HS-5 (cell line): ENCODE measurements at regions not wholly inside any gene's neighbourhood (a gene's known extent, or its start where the extent isn't known, plus 50 kb on each side); places are given as distances from the start of the nearest gene placed in this dataset.
A peak's percentile ranks its signal among the peaks of the same experiment; 100 is the strongest.
"Not testable (repeated sequence)": the region's sequence is repeated elsewhere in the genome, so short reads cannot be mapped to it uniquely, and the experiment has no call there.

Experiments used
- DNase-seq: peaks from one replicate; pipeline ENCODE4 v3.0.0-alpha.2; 2012; ENCODE audit warnings: low read depth

GRCh38 chr12:14211947-14212387 is 153.5 kb upstream of the ATF7IP start:
- DNase-seq = no peak

- DNase-seq = no peak
Observed at GRCh38 chr12:14213542-14213941, 151.9 kb upstream of the ATF7IP start.

DNA sequence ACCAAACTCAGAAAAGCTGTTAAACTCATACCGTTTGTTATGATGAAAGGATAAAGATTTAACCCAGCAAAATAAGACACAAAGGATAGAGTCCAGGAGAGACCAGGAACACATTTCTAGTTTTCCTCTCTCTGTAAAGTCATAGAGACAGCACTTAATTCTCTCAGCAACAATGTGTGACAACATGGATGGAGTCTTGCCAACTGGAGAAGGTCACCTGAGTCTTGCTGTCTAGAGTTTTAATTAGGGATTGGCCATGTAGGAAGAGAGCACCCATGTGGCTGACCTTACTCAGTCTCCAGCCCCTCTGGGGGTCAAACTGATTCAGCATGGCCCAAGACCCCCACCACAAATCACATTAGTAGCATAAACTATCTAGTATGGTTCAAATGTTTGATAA is 151.0 kb upstream of the ATF7IP start:
- no peak for DNase-seq

DNA sequence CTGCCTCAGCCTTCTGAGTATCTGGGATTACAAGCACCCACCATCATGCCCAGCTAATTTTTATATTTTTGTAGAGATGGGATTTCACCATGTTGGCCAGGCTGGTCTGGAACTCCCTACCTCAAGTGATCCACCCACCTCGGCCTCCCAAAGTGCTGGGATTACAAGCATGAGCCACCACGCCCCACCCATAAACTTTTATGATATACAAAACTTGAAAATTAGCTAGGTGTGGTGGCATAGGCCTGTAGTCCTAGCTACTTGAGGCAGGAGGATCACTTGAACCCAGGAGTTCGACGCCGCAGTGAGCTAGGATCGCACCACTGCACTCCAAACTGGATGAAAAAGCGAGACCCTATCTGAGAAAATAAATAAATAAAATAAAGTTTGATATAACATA is 149.5 kb upstream of the ATF7IP start:
- not testable (repeated sequence) for DNase-seq

DNA sequence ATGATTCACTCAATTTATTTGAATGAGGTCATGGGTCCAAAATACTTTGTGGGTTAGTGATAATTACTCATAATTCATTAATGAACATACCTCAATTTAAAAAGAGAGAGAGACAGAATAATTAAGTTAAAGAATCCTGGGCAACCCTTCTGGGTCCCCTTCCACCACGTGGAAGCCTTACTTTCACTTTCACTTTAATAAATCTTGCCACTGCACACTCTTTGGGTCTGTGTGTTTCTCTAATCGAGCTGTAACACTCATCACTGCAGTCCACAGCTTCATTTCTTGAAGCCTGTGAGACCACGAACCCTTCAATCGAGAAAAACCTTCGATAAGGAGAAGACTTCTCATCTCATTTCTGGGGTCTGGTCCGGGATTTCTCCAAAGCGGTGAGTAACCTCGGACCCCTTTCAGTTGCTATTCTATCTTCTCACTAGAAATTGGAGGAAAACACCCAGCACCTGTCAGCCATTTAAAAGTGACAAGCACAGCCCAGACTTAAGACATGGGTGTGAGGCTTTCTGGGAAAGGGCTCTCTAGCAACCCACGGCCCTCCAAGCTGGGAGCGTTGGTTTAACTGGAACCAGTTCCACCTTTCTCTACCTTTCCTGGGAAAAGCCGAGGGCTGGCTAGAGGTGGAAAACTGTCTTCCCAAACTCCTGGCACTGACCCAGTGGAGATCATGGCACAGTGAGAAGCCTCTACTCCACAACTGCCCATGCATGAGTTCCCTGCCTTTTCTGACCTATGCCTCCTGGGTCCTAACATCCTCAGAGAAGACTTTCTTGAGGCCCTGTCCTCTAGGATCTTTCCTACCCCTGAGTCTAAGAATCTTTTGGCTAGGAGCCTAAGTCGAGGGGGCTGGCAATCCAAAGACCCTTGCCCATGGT is 148.8 kb upstream of the ATF7IP start:
- DNase-seq = peak; percentile 26

GRCh38 chr12:14219156-14219555 is 146.3 kb upstream of the ATF7IP start:
- no peak for DNase-seq

GRCh38 chr12:14219670-14220069 is 145.8 kb upstream of the ATF7IP start:
- not testable (repeated sequence) for DNase-seq

DNA sequence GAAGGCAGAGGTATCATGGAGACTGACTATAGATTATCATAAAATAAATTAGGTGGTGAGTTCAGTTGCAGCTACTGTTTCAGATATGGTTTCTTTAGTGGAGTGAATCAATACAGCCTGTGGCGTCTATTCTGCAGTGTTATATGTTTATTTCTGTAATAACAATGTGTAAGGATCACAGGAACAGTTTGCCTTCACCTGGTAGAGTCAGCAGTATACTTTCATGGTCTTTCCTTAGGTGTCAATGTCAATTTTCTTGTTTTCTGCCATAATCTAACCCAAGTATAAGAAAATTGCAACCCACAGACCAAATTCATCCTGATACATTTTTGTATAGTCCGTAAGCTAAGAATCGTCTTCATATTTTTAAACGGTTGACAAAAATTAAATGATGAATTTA is 140.4 kb upstream of the ATF7IP start:
- no peak for DNase-seq

DNA sequence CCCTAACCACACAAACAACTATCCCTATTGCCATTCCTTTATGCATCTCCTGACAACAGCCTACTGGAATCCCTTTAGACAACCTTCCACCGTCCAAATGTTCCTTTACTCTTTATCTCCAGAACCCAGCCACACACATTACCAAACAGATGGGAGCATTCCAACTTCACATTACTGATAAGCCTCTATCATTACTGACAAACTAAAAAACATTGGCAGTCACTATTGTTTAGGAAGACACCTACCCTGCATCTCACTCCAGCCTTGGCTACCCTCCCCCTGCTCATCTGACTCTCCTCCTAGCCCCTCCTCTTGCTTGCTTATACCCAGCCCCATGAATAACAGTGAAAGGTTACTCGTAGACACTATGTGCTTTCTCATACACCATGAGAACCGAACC is 130.3 kb upstream of the ATF7IP start:
- DNase-seq = not testable (repeated sequence)

DNA sequence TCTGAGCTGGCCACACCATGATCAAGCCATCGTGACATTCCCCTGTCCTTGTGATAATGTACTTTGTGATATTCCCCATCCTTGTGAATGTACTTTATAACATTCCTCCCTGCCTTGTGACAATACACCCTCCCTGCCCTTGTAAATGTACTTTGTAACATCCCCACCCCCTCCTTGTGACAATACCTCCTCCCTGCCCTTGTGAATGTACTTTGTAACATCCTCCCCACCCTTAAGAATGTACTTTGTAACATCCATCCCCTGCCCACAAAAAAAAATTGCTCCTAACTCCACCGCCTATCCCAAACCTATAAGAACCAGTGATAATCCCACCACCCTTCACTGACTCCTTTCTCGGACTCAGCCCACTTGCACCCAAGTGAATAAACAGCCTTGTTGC is 128.8 kb upstream of the ATF7IP start:
- DNase-seq = not testable (repeated sequence)

- DNase-seq = no peak
Observed at GRCh38 chr12:14238221-14238792, 127.2 kb upstream of the ATF7IP start.

DNA sequence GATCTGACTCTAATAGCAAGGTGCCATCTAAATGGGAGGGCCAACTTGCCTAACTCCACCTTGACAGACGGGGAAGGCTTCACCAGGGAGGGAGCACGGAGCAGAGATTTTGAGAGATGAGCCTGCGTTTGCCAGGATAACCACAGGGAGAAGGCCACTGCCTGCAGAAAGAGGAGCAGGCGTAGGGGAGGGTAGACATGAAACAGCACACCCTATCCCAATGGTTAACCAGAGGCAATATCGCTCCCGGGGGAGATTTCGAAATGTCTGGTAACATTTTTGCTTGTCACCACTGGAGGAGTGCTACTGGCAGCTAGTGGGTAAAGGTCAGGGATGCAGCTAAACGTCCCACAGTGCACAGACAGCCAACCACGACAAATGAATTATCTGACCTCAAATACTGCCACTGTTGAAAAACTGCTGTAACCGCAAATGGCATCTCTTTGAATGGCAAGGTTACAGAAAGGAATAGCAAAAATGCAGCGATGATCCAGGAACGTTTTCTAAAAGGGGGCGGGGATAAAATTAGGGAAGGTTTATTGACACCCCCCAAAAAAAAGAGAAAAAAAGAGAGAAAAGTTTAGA is 126.0 kb upstream of the ATF7IP start:
- no peak for DNase-seq

DNA sequence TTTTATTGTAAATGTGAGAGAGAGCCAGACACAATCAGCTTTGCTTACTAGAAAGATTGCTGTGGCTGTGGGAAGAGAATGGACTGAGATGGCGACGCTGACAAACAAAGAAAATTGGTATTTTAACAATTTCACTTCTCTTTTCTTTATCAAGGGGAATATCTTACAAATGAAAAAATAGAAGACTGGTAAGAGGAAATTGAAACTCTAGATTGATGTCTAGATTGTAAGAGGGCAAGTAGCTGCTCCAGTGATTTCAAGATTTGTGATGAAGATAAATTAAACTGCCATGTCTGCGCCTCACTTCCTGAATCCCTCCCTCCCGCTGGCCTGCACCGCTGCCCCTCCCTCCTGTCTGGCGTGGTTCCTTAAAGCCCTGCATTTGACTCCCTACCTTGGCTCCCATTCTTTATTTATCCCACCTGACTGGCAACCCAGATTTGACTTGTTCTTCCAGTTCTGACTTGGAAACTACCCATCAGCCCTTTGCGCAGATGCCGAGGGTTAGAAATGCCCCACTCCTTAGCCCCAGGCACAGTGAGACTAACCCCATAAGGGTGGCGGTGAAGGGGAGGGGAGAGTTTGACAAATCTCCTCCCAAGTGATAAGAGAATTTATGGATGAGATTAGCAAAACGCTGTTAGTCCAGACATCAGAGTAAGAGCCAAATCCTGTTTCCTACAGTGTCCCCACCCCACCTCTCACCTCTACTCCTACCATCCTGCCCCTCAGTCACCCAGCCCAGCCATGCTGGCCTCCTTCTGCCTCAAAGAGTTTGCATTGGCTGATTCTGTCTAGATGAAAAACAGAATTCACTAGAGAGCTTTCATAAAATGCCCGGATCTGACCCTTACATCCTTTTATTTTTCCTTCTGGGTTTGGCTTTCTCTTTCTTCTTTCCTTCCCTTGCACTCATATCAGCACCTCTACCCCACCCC is 125.3 kb upstream of the ATF7IP start:
- DNase-seq = no peak

DNA sequence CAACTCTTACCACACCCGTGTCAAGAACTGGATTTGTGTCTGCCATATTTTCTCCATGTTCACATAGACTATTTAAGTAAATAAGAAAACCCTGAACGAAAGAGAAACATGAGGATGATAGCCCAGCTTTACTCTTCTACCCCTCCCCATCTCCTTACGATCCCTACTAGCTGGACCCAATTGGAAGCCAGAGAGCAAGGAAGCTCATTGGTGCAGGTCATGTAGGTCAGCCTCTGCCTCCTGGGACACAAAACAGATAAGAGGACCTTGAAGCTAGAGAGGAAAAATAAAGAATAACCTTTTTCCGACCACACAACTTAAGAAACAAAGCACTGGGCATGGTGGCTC is 124.6 kb upstream of the ATF7IP start:
- DNase-seq = no peak

- not testable (repeated sequence) for DNase-seq
Observed at GRCh38 chr12:14242825-14243224, 122.7 kb upstream of the ATF7IP start.

GRCh38 chr12:14243941-14244340 is 121.5 kb upstream of the ATF7IP start:
- DNase-seq = no peak

GRCh38 chr12:14244876-14245669 is 120.4 kb upstream of the ATF7IP start:
- no peak for DNase-seq

- no peak for DNase-seq
Observed at GRCh38 chr12:14247166-14247565, 118.3 kb upstream of the ATF7IP start.

DNA sequence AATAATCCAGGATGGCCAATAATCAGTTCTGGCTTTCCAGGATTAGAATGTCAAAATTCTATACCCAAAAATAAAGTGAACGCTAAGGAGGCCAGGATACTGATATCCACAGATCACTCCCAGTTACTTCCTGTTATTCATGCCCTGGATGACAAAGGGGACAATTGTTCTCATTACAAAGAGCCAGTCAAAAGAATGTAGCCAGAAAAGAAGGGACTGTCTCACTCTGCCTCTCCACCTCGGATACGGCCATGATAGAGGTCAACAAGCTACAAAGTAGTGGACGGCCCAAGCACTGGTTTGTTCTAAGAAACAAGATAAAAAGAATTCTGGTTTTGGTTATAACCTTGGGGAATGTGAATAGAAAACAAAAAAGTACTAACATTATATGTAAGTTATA is 116.1 kb upstream of the ATF7IP start:
- no peak for DNase-seq

GRCh38 chr12:14252697-14253096 is 112.8 kb upstream of the ATF7IP start:
- no peak for DNase-seq

DNA sequence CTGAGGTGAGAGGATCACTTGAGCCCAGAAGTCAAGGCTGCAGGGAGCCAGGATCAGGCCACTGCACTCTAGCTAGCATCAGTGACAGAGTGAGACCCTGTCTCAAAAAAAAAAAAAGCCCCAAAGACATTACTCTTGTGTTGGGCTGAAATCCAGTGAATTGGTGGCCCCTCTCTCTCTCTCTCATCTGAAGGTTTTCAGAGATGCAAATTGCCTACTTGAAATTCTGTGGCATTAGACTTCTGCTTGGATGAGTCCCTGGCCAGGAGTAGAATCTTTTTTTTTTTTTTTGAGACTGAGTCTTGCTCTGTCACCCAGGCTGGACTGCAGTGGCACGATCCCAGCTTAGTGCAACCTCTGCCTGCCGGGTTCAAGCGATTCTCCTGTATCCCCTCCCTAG is 112.0 kb upstream of the ATF7IP start:
- no peak for DNase-seq
